WERI-Rb-1 (cell line): ENCODE measurements at regions not wholly inside any gene's neighbourhood (a gene's known extent, or its start where the extent isn't known, plus 50 kb on each side); places are given as distances from the start of the nearest gene placed in this dataset.

Experiments
- DNase-seq: peaks from one replicate; pipeline ENCODE4 v3.0.0-alpha.2; 2020
- H3K27ac ChIP-seq: fragments of 250-450 bp; sonication (Bioruptor Pico); 2 replicates; pipeline ENCODE4 v1.5.1; 2020; ENCODE audit warnings: mild to moderate bottlenecking, moderate library complexity
- H3K27me3 ChIP-seq: fragments of 250-450 bp; sonication (Bioruptor Pico); 2 replicates; pipeline ENCODE4 v1.5.1; 2021; ENCODE audit warnings: mild to moderate bottlenecking, low read depth, moderate library complexity; ENCODE audit not compliant: insufficient read depth, severe bottlenecking
- H3K36me3 ChIP-seq: fragments of 250-450 bp; sonication (Bioruptor Pico); 2 replicates; pipeline ENCODE4 v1.5.1; 2020; ENCODE audit warnings: mild to moderate bottlenecking, moderate library complexity
- H3K4me3 ChIP-seq: 2 replicates; pipeline ENCODE4 v1.5.1; 2011; ENCODE audit warnings: low read depth, mild to moderate bottlenecking, control low read depth, low read length
- H3K9me3 ChIP-seq: fragments of 250-450 bp; sonication (Bioruptor Pico); 2 replicates; pipeline ENCODE4 v1.5.1; 2021; ENCODE audit warnings: mild to moderate bottlenecking, moderate library complexity; ENCODE audit not compliant: severe bottlenecking
- TF ChIP-seq, protein P1 (sequence below): IDR thresholded peaks from 2 replicates; pipeline ENCODE4 v1.5.1; 2011; ENCODE audit warnings: low read depth, mild to moderate bottlenecking, control low read depth, inconsistent platforms, low read length

DNA sequence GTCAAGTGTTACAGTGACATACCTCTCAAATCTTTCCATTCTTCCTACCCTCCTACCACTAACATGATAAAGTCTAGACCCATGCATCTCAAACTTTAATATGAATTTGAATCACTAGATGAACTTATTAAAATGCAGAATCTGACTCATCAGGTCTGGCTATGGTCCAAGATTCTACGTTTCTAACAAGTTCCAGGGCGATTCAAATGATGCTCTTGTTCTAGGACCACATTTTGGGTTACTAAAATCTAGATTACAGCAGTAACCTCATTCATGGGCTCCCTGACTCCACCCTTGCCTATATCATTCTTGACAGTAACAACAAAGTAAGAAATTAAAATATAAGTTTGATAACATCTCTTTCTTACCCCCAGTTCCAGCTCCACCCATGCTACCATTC is 124.8 kb upstream of the LSM8 start:
- Histone ChIP-seq H3K36me3 (no peaks in the 10 kb centered on the region), H3K27ac (no peak overlapping the region), H3K9me3 (no peaks in the 10 kb centered on the region), H3K27me3 (peaks cover 16% of the 10 kb centered on the region), H3K4me3 (no peak overlapping the region)
- no peak for DNase-seq
- TF ChIP-seq, protein P1, sequence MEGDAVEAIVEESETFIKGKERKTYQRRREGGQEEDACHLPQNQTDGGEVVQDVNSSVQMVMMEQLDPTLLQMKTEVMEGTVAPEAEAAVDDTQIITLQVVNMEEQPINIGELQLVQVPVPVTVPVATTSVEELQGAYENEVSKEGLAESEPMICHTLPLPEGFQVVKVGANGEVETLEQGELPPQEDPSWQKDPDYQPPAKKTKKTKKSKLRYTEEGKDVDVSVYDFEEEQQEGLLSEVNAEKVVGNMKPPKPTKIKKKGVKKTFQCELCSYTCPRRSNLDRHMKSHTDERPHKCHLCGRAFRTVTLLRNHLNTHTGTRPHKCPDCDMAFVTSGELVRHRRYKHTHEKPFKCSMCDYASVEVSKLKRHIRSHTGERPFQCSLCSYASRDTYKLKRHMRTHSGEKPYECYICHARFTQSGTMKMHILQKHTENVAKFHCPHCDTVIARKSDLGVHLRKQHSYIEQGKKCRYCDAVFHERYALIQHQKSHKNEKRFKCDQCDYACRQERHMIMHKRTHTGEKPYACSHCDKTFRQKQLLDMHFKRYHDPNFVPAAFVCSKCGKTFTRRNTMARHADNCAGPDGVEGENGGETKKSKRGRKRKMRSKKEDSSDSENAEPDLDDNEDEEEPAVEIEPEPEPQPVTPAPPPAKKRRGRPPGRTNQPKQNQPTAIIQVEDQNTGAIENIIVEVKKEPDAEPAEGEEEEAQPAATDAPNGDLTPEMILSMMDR = no peak

DNA sequence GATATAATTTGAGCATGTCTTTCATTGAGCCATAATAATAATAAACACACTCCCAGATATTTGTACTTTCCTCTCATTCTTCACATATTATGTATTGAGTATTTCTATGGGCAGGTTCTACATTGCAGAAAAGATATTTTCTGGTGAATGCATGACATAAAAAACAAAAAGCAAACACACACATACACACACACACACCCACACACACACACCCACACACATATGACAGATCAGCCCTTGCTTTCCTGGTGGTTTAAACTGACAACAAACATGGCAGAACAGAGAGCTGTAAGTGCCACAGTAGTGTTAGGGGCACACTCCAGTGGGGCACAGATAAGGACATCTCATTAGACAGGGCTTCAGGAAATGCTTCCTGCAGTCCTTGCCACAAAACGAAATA is 123.3 kb upstream of the LSM8 start:
- no peaks in the 10 kb centered on the region for H3K9me3 ChIP-seq
- DNase-seq = no peak
- TF ChIP-seq, protein P1 = no peak
- H3K36me3 ChIP-seq = no peaks in the 10 kb centered on the region
- no peak overlapping the region for H3K4me3 ChIP-seq
- no peak overlapping the region for H3K27ac ChIP-seq
- H3K27me3 ChIP-seq = peaks cover 19% of the 10 kb centered on the region

DNA sequence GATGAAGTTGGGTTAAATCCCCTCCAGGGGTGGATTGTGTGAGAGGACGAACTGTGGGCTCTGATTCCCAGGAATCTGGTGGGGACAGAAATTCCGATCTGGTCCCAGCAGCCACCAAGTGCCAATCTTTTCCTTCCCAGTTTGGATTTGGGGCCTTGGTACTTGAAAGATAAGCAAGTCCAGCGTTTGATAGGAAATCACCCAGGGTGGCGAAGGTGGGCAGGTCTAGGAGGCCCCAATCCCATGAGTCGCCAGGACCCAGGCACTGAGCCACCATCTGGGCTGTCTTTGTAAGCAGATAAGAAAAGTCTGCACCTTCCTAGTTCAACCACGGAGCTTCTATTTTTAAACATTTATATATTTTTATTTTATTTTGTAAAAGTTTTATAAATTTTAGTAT is 122.6 kb upstream of the LSM8 start:
- no peak for DNase-seq
- no peaks in the 10 kb centered on the region for H3K36me3 ChIP-seq
- H3K4me3 ChIP-seq = no peak overlapping the region
- no peak overlapping the region for H3K27ac ChIP-seq
- no peaks in the 10 kb centered on the region for H3K9me3 ChIP-seq
- TF ChIP-seq, protein P1 = no peak
- H3K27me3 ChIP-seq = peaks cover 18% of the 10 kb centered on the region

DNA sequence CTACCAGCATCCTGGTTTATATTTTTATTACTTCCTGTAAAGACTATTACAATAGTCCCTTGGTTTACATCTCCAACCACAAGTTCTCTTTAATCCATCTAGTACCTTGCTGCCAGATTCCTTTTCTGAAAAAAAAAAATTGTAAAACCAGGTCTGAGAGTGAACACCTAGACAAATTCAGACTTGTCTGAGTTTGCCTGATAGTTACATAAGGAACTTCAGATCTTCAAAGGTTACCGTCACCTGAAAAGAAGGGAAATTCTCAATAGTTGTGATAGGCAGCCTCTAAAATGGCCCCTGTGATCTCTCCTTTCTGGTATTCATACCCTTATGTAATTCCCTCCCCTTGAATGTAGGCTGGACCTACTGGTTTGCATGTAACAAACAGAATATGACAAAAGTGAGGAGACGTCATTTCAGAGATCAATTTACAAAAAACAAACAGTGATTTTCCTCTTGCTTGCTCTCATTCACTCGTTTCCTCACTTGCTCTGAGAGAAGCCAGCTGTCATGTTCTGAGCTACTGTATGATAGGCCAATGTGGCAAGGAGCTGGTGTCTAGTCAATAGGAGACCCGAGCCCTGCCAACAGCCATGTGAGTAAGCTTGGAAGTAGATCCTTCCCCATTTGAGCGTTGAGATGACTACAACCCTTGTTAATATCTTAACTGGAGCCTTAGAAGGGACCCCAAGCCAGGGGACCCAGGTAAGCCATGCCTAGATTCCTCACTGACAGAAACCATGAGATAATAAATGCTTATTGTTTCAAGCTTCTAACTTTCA is 110.9 kb upstream of the LSM8 start:
- DNase-seq = no peak
- Histone ChIP-seq H3K27ac (no peak overlapping the region), H3K27me3 (peaks cover 12% of the 10 kb centered on the region), H3K36me3 (no peaks in the 10 kb centered on the region), H3K9me3 (no peaks in the 10 kb centered on the region), H3K4me3 (no peak overlapping the region)
- TF ChIP-seq, protein P1 = no peak

DNA sequence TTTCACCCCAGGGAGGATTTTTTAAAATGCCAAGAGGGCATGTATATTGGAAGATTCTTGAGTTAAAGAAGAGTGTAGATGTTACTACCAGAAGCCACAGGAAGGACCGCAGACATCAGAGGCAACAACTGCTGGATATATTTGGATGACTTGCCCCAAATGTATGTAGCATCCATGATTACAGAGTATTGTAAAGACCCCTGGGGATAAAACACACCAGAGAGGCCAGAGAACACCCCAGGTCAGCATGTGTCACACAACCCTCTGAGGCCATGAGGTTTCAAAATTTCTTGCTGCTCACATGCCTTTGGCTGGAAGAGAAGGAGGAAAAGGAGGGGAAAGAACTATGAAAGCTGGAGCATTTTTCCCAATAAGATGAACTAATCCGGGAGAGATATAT is 108.0 kb upstream of the LSM8 start:
- TF ChIP-seq, protein P1 = no peak

DNA sequence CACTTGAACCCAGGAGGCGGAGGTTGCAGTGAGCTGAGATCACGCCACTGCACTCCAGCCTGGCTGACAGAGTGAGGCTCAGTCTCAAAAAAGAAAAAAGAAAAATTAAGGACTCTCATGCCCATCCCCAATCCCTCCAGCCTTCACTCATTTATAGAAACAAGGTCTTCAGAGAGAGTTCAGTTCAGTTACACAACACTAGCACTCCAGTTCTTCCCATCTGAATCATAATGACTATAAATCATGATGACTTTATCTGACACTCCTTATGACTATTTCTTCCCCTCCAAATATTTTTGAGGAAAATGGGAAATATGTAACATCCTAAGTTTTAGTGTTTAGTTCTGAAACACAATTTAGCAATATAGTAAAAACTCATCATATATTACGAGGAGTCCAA is 107.4 kb upstream of the LSM8 start:
- Histone ChIP-seq H3K36me3 (no peaks in the 10 kb centered on the region), H3K27me3 (peaks cover 10% of the 10 kb centered on the region), H3K4me3 (no peak overlapping the region), H3K27ac (no peak overlapping the region), H3K9me3 (no peaks in the 10 kb centered on the region)
- DNase-seq = no peak
- TF ChIP-seq, protein P1 = no peak

More for the DNA sequence above, 108.0 kb upstream of the LSM8 start:
- no peak overlapping the region for H3K4me3 ChIP-seq
- peaks cover 6% of the 10 kb centered on the region for H3K27me3 ChIP-seq
- no peak for DNase-seq
- no peaks in the 10 kb centered on the region for H3K9me3 ChIP-seq
- no peak overlapping the region for H3K27ac ChIP-seq
- no peaks in the 10 kb centered on the region for H3K36me3 ChIP-seq
